Stimulated activated CD8-positive, alpha-beta memory T cell treated with anti-CD3 and anti-CD28 coated beads, Interleukin-7, amount 100 ng/mL, for 4 hours (primary cell): ENCODE measurements at regions not wholly inside any gene's neighbourhood (a gene's known extent, or its start where the extent isn't known, plus 50 kb on each side); places are given as distances from the start of the nearest gene placed in this dataset.

Source experiments
- DNase-seq, 2 donors: peaks; one replicate each; pipeline ENCODE4 v3.0.0-alpha.2; 2020; ENCODE audit warnings: low read depth in 2 of 2

DNA sequence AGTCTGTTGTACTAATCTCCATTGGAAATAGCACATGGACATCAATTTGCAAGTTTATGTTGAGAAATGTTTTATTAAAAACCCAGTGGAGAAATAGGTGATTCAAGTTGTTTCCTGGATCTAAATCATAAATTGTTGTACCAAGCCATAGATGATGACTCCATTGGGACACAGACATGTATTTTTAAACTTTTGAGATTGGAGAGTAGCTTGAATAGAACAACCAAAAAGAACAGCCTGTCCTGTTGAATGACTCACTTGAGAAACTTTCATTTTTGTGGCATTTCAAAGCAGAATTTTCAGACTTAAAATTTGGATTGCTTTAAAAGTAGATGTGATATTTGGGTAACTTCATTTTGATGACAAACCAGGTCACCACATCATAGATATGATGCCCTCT, 197.5 kb downstream of the GPAM start:
- DNase-seq: no peak

- no peak for DNase-seq
Measured at GRCh38 chr10:111988646-111989045, 194.9 kb downstream of the GPAM start.

GRCh38 chr10:111989136-111989911, 194.2 kb downstream of the GPAM start:
- DNase-seq: no peak

DNA sequence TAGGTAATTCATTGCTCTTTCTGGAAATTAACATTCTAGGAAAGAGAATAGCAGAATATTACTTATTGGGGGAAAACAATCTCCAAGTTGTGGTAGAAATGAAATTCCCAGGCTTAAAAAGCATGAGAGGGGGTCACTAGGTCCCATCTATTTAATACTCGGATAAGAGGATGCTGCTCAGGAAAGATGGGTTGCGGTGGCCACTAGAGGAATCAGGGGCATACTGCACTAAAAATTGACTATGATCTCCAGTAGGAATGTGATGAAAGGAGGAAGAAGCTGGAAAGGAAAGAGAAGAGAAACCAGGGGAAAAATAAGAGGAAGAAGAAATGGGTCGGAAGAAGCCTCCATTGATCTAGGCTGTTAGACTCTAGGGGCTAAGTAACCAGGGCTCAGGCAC, 192.8 kb downstream of the GPAM start:
- no peak for DNase-seq

- no peak for DNase-seq
Measured at GRCh38 chr10:111993321-111993720, 190.2 kb downstream of the GPAM start.

DNA sequence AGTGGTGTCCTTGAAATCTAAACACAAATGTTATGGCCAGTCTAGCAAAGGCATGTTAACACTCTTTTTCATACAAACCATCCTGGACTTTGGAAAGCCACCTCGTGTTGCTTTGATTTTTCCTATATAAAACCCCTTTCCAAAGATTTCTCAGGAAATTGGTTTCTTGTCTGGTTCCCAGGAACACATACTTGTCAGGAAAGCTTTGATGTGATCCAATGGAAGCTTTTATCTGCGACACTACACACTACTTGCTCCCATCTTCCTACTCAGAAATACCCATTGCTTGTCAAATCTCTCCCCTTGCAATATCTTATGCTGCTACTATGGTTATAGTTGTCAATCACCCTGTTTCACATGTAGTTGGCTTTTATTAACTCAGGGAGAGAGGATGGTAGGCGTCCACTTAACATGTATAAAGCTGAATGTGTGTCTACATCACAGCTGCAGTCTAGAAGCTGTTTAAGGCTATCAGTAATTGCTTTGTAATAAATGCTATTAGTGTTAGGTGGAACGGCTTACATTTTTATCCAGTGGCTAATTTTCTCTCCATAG, 189.6 kb downstream of the GPAM start:
- no peak for DNase-seq

GRCh38 chr10:111996103-111996502, 187.5 kb downstream of the GPAM start:
- no peak for DNase-seq

DNA sequence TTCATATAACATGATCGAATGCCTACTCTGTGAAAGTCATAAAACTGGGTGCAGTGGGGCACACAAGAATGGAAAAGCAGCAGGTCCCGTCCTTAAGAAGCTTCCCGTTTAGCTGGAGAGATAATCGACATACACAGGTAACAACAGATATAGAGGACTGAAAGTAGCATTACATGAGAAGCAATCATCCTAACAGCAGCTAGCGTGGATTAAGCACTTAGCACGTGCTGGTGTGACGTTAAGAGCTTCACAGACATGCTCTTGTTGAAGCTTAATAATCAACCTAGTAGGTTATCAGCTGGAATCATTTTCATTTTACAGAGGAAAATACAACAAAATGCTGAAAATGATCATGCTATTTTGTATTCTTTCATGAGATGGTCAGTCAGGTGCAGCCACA, 184.8 kb downstream of the GPAM start:
- DNase-seq: no peak

- DNase-seq: no peak
Measured at GRCh38 chr10:111999205-111999914, 184.2 kb downstream of the GPAM start.

DNA sequence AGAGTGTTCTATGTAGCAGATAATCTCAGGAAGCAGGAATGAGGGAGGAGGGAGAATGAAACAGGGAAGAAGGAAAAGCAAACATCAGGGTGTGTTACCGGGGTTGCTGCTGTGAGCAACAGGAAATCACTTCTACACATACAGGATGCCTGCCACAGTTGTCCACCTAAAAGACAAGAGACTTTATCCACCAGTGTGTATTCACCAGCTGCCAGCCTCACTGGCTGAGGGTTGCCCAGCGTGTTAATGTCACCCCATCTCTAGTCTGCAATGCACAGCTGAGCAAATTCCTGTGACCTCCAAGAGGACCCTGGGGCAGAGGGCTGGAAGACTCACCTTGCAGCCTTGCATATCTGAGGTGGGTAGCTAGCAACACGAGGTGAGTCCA, 183.7 kb downstream of the GPAM start:
- no peak for DNase-seq

DNA sequence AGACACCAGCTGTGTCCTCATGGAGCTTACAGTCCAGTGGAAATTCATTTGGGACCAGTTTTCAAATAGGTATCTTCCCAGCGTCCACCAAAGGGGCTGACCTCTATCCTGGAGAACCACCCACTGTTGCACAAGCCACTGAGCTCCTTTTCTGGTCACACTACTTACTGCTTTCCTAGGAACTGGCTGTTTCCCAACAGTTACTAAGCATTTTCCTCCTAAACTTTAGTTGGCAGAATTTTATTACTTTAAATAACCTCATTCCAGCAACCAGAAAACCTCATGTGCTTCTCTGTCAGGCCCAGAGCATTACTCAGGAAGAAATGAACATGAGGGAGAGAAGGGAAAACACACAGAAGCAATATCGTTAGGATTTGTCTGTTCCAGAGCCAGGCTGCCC, 183.1 kb downstream of the GPAM start:
- DNase-seq: no peak

DNA sequence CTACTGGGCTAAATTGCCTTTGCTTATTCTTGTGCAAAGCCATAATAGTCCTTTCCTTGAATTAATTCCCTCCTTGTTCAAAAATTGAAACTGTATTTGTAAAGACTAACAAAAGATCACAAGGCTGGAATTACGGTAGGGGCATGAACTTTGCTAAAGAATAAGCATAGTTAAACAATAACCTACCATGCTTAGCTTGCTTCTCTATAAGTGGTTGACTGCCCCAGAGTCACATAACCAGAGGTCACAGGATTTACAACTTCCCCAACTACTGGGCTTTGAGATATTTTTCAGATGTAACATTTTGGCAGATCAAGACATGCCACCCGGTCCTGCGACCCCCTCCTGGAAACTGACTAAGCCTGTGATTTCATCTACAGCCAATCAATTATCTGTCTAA, 181.4 kb downstream of the GPAM start:
- no peak for DNase-seq

GRCh38 chr10:112004075-112004474, 179.5 kb downstream of the GPAM start:
- no peak for DNase-seq

DNA sequence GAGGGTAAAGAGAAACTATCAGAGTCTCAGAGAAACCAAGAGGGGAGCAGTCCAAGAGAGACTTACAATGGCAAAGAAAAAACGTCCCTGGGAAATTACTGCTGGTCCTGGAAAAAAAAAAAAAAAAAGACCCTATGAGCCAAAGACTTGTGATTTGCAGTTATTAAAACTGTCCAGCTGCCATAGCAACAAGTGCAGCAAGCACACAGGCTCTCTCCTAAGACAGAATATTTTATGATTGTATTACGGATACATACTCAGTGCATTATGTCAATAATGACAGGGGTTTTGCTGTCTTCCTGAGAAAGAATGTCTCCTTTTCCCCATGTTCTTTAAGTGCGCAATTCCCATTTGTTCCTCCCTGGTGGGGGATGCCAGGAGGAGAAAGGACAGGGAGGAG, 178.5 kb downstream of the GPAM start:
- DNase-seq: no peak

DNA sequence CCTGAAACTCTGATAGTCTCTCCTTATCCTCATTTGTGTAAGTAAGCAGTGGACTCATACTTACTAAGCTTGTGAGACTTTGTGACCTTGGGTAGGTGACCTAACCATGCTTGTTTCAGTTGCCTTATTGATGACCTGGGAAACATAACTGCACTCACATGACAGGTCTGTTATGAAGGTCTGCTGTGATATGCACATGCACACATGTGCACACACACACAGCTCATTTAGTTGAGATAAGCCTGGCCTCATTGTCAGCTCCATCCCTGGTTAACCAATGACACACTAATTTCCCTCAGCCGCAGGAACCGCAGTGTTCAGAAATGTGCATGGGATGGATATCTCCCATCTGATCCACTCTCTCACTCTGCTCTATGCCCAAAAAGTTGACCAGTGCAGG, 177.2 kb downstream of the GPAM start:
- DNase-seq: no peak

DNA sequence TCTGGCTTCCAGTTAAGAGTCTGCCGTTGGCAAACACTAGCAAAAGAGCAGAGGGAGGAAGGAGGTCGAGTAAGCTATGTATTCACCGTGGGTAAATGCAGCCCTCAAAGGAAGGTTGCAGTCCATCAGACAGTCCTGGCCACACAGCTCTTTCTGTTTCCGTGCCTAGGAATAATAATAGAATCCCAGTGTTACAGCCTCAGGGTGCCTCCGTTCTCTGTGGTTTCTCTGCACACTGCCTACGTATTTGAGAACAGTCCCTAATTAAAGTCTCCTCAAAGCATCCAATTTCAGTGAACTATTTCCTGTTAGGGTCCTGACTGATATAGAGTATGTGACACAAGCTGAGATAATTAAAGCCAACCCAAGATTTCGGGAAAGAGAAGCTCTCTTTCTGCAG, 176.7 kb downstream of the GPAM start:
- DNase-seq: no peak

GRCh38 chr10:112022196-112022595, 161.4 kb downstream of the GPAM start:
- DNase-seq: no peak

DNA sequence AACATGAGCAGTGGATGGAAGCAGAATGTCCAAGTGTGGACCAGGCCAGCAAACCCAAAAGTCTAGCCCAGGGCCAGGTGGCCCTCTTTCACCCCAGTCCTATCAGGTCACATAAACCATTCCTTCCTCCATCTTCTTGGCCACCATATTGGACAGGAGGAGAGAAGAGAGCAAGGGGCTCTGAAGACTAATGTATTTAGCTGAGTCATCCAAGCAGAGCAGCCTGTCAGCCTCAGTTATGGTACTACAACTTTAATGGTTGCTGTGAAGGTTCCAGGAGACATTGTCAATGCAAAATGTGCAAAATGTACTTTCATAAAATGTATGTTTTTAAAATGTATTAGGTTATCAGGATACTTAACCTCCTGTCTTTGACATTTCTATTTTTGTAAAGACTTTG, 159.5 kb downstream of the GPAM start:
- no peak for DNase-seq

- no peak for DNase-seq
Measured at GRCh38 chr10:112025228-112025627, 158.3 kb downstream of the GPAM start.

DNA sequence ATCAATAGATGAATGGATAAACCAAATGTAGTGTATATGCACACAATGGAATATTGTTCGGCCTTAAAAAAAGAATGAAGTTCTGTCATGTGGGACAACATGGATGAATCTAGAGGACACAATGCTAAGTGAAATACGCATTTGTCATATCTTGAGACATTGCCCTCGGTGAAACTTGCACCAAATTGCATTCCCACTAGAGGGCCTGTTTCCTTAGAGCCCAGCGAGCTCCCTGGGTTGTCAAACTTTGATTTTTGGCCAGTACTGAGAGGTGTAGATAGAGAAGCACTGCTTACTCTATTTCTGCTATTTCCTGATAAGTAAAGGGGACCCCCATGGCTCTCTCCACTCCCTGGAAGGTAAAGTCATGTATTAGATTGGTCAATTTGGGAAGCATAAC, 157.1 kb downstream of the GPAM start:
- DNase-seq: no peak

- DNase-seq: no peak
Measured at GRCh38 chr10:112027731-112028280, 155.8 kb downstream of the GPAM start.

GRCh38 chr10:112030431-112030830, 153.1 kb downstream of the GPAM start:
- no peak for DNase-seq

DNA sequence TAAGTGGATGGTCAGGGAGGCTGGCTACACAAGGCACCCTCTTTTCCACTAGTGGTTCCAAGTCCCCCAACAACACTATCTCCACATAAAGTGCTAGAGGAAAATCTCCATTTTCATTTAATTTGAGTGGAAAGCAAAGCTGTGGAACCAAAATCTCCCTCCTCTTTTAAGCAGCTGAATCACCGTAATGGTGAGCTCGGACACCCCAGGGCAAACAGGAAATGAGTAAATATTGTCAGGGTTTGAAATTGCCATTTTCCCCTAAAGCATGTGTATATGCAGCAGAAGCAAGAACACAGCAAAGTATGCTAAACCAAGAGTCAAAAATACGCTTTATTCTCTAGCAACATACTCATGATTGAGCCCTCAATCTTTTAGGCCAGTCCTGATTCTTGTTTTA, 143.7 kb downstream of the GPAM start:
- DNase-seq: no peak
